Skeletal muscle tissue (tissue), 3 donors: ENCODE measurements at regions not wholly inside any gene's neighbourhood (a gene's known extent, or its start where the extent isn't known, plus 50 kb on each side); places are given as distances from the start of the nearest gene placed in this dataset.

Experiments used
- H3K27ac ChIP-seq: one replicate; pipeline ENCODE4 v1.7.0; 2013; ENCODE audit warnings: mild to moderate bottlenecking, low read depth, low read length, inconsistent platforms
- H3K27me3 ChIP-seq, 3 donors: one replicate each; pipeline ENCODE4 v1.7.0; 2013; ENCODE audit warnings: low read length in 3 of 3; ENCODE audit not compliant: control insufficient read depth in 3 of 3, insufficient read depth in 3 of 3
- H3K36me3 ChIP-seq, 3 donors: one replicate each; pipeline ENCODE4 v1.7.0; 2013; ENCODE audit warnings: low read length in 3 of 3; ENCODE audit not compliant: control insufficient read depth in 3 of 3, insufficient read depth in 3 of 3
- H3K4me1 ChIP-seq, 3 donors: one replicate each; pipeline ENCODE4 v1.7.0; 2013; ENCODE audit warnings: low read length in 3 of 3, mild to moderate bottlenecking in 3 of 3; ENCODE audit not compliant: control insufficient read depth in 3 of 3, insufficient read depth in 3 of 3
- H3K4me3 ChIP-seq, 3 donors: one replicate each; pipeline ENCODE4 v1.7.0; 2013; ENCODE audit warnings: low read length in 3 of 3
- H3K9ac ChIP-seq, 3 donors: one replicate each; pipeline ENCODE4 v1.7.0; 2013; ENCODE audit warnings: low read length in 3 of 3, mild to moderate bottlenecking in 3 of 3, moderate library complexity in 2 of 3, low read depth in 1 of 3
- H3K9me3 ChIP-seq, 3 donors: one replicate each; pipeline ENCODE4 v1.7.0; 2013; ENCODE audit warnings: low read length in 3 of 3; ENCODE audit not compliant: control insufficient read depth in 3 of 3
- donor health status: Osteomylitis.

- Histone ChIP-seq H3K9ac (no peak overlapping the region), H3K4me3 (no peak overlapping the region), H3K9me3 (peaks cover 0 to 5% (median 2%) of the 10 kb centered on the region in 3 donors), H3K27ac (no peak overlapping the region), H3K4me1 (peaks cover 0 to 1% (median 0%) of the 10 kb centered on the region in 3 donors), H3K36me3 (no peaks in the 10 kb centered on the region), H3K27me3 (no peaks in the 10 kb centered on the region)
Observed at GRCh38 chr1:235004276-235004675, 124.4 kb downstream of the TOMM20 start.

GRCh38 chr1:235002706-235003300 is 125.8 kb downstream of the TOMM20 start:
- Histone ChIP-seq H3K9me3 (peaks cover 0 to 4% (median 2%) of the 10 kb centered on the region in 3 donors), H3K9ac (no peak overlapping the region), H3K27me3 (no peaks in the 10 kb centered on the region), H3K4me3 (no peak overlapping the region), H3K27ac (no peak overlapping the region), H3K36me3 (no peaks in the 10 kb centered on the region), H3K4me1 (peaks cover 12 to 15% (median 12%) of the 10 kb centered on the region in 3 donors)

GRCh38 chr1:234999513-234999940 is 129.1 kb downstream of the TOMM20 start:
- Histone ChIP-seq H3K4me3 (no peak overlapping the region), H3K27me3 (no peaks in the 10 kb centered on the region), H3K27ac (peak overlapping the region; percentile 99), H3K9ac (no peak overlapping the region), H3K4me1 (peaks cover 25 to 32% (median 28%) of the 10 kb centered on the region in 3 donors), H3K9me3 (no peaks in the 10 kb centered on the region), H3K36me3 (no peaks in the 10 kb centered on the region)

- Histone ChIP-seq H3K27me3 (no peaks in the 10 kb centered on the region), H3K36me3 (no peaks in the 10 kb centered on the region)
Observed at GRCh38 chr1:234997896-234998741, 130.5 kb downstream of the TOMM20 start.

GRCh38 chr1:234997201-234997895 is 131.3 kb downstream of the TOMM20 start:
- Histone ChIP-seq H3K4me3 (peak overlapping the region; percentile 44 to 61 (median 45)), H3K4me1 (peaks cover 25 to 32% (median 28%) of the 10 kb centered on the region in 3 donors)

More at GRCh38 chr1:234997896-234998741, 130.5 kb downstream of the TOMM20 start:
- Histone ChIP-seq H3K9ac (peak overlapping the region; percentile 69 to 86 (median 79)), H3K4me1 (peaks cover 25 to 32% (median 28%) of the 10 kb centered on the region in 3 donors), H3K27ac (peak overlapping the region; percentile 99), H3K9me3 (no peaks in the 10 kb centered on the region), H3K4me3 (peak overlapping the region; percentile 44 to 61 (median 45))

GRCh38 chr1:234996245-234996757 is 132.3 kb downstream of the TOMM20 start:
- Histone ChIP-seq H3K36me3 (no peaks in the 10 kb centered on the region), H3K4me3 (no peak overlapping the region), H3K4me1 (peaks cover 25 to 32% (median 28%) of the 10 kb centered on the region in 3 donors), H3K9ac (no peak overlapping the region), H3K9me3 (no peaks in the 10 kb centered on the region), H3K27ac (peak overlapping the region; percentile 99), H3K27me3 (no peaks in the 10 kb centered on the region)

More at GRCh38 chr1:234997201-234997895, 131.3 kb downstream of the TOMM20 start:
- Histone ChIP-seq H3K9ac (peak overlapping the region; percentile 69 to 86 (median 79)), H3K9me3 (no peaks in the 10 kb centered on the region), H3K36me3 (no peaks in the 10 kb centered on the region), H3K27ac (peak overlapping the region; percentile 99), H3K27me3 (no peaks in the 10 kb centered on the region)

GRCh38 chr1:234994436-234995295 is 134.0 kb downstream of the TOMM20 start:
- H3K9ac ChIP-seq: no peak overlapping the region
- H3K9me3 ChIP-seq: no peaks in the 10 kb centered on the region
- no peaks in the 10 kb centered on the region for H3K27me3 ChIP-seq
- no peak overlapping the region for H3K4me3 ChIP-seq
- H3K27ac ChIP-seq: no peak overlapping the region
- H3K4me1 ChIP-seq: peaks cover 25 to 32% (median 28%) of the 10 kb centered on the region in 3 donors
- no peaks in the 10 kb centered on the region for H3K36me3 ChIP-seq

GRCh38 chr1:234992065-234992464 is 136.6 kb downstream of the TOMM20 start:
- H3K4me3 ChIP-seq: no peak overlapping the region
- H3K4me1 ChIP-seq: peaks cover 18 to 23% (median 18%) of the 10 kb centered on the region in 3 donors
- no peaks in the 10 kb centered on the region for H3K36me3 ChIP-seq

More at GRCh38 chr1:234992065-234992464, 136.6 kb downstream of the TOMM20 start:
- Histone ChIP-seq H3K27ac (no peak overlapping the region), H3K9me3 (no peaks in the 10 kb centered on the region), H3K9ac (no peak overlapping the region), H3K27me3 (no peaks in the 10 kb centered on the region)
